CD4-positive, alpha-beta T cell (primary cell): ENCODE measurements at regions not wholly inside any gene's neighbourhood (a gene's known extent, or its start where the extent isn't known, plus 50 kb on each side); places are given as distances from the start of the nearest gene placed in this dataset.

Source experiments
- ATAC-seq: fragments of 200-7000 bp; cut with Tn5 transposase; one replicate; pipeline ENCODE4 v1.10.0; 2022; ENCODE audit warnings: mild to moderate bottlenecking; ENCODE audit not compliant: poor library complexity
- CTCF ChIA-PET: fragments of 350-600 bp; sonication (Branson Sonifier 250); formaldehyde crosslinking; loops from one replicate; lab custom pipeline; 2021; ENCODE audit warnings: antibody characterized with exemption, inconsistent platforms; lab: Charles Lee
- POLR2A ChIA-PET: fragments of 350-600 bp; sonication (Branson Sonifier 250); formaldehyde crosslinking; loops from one replicate; lab custom pipeline; 2021; ENCODE audit warnings: antibody characterized with exemption, inconsistent platforms; lab: Charles Lee
- DNase-seq, 14 experiments: peaks; one replicate each; pipeline ENCODE4 v3.0.0-alpha.2; 2013 to 2020; ENCODE audit warnings: mixed read lengths in 2 of 14
- H3K27ac ChIP-seq, 2 donors: one replicate each; pipeline versions ENCODE4 v1.5.1 to v1.7.0; 2013; ENCODE audit warnings: low read length in 2 of 2, low read depth in 1 of 2, mild to moderate bottlenecking in 1 of 2
- H3K27me3 ChIP-seq, 2 experiments: 1 replicate in 1 of 2; 2 replicates in 1 of 2; pipeline versions ENCODE4 v1.6.1 to v1.7.0; 2013; ENCODE audit warnings: low read length in 2 of 2, control low read depth in 1 of 2, mild to moderate bottlenecking in 1 of 2, moderate library complexity in 1 of 2; ENCODE audit not compliant: insufficient read depth in 2 of 2, control insufficient read depth in 1 of 2
- H3K36me3 ChIP-seq: one replicate; pipeline ENCODE4 v1.6.1; 2013; ENCODE audit warnings: low read length, control low read depth; ENCODE audit not compliant: insufficient read depth
- H3K4me1 ChIP-seq: one replicate; pipeline ENCODE4 v1.6.1; 2013; ENCODE audit warnings: low read length, control low read depth; ENCODE audit not compliant: insufficient read depth
- H3K4me3 ChIP-seq: one replicate; pipeline ENCODE4 v1.5.1; 2013; ENCODE audit warnings: mild to moderate bottlenecking, low read length, moderate library complexity
- H3K9me3 ChIP-seq, 2 experiments: 1 replicate in 1 of 2; 2 replicates in 1 of 2; pipeline versions ENCODE4 v1.6.1 to v1.7.0; 2013; ENCODE audit warnings: low read length in 2 of 2, mild to moderate bottlenecking in 2 of 2, control low read depth in 1 of 2, moderate library complexity in 1 of 2; ENCODE audit not compliant: control insufficient read depth in 1 of 2, insufficient read depth in 1 of 2
- H3K27ac Mint-ChIP-seq: one replicate; pipeline ENCODE4 v1.8.0; 2020; ENCODE audit warnings: mixed read lengths
- H3K27me3 Mint-ChIP-seq: one replicate; pipeline ENCODE4 v1.8.0; 2021; ENCODE audit warnings: mixed read lengths
- H3K36me3 Mint-ChIP-seq: one replicate; pipeline ENCODE4 v1.8.0; 2021; ENCODE audit warnings: low read depth, mixed read lengths
- H3K4me1 Mint-ChIP-seq: one replicate; pipeline ENCODE4 v1.8.0; 2021; ENCODE audit warnings: low read depth, mixed read lengths
- H3K4me3 Mint-ChIP-seq: one replicate; pipeline ENCODE4 v1.8.0; 2020; ENCODE audit warnings: mild to moderate bottlenecking, mixed read lengths
- H3K9me3 Mint-ChIP-seq: one replicate; pipeline ENCODE4 v1.8.0; 2020; ENCODE audit warnings: mixed read lengths
- CTCF ChIP-seq: fragments of 200-600 bp; IDR thresholded peaks from one replicate; pipeline ENCODE4 v1.8.0; 2022; ENCODE audit warnings: antibody characterized with exemption, mild to moderate bottlenecking
- intact Hi-C, 2 experiments: fragments of 100-400 bp; cut with DNase I in 1 of 2; cut with micrococcal nuclease in 1 of 2; formaldehyde crosslinking; loops; one replicate each; pipeline versions ENCODE4 v1.15.1 to v1.9.0; 2023 to 2025; cut with DNase I, micrococcal nuclease

- ChIA-PET POLR2A (no interaction called here), CTCF (no interaction called here)
- no peak overlapping the region for H3K4me3 Mint-ChIP-seq
- no peak overlapping the region for H3K27ac Mint-ChIP-seq
- Histone ChIP-seq H3K4me3 (no peak overlapping the region), H3K27me3 (no peaks in the 10 kb centered on the region), H3K36me3 (no peaks in the 10 kb centered on the region), H3K27ac (no peak overlapping the region), H3K9me3 (peaks cover 0 to 3% of the 10 kb centered on the region in 2 experiments), H3K4me1 (no peaks in the 10 kb centered on the region)
- no peaks in the 10 kb centered on the region for H3K36me3 Mint-ChIP-seq
- H3K27me3 Mint-ChIP-seq: no peaks in the 10 kb centered on the region
- ATAC-seq: no peak
- H3K4me1 Mint-ChIP-seq: no peaks in the 10 kb centered on the region
- TF ChIP-seq CTCF: no peak
- no peak for DNase-seq
- intact Hi-C loops: no loop called here
- peaks cover 5% of the 10 kb centered on the region for H3K9me3 Mint-ChIP-seq
These were observed 310.2 kb upstream of the ADAMTS5 start for GRCh38 chr21:27277110-27277509.

- no peaks in the 10 kb centered on the region for H3K27me3 ChIP-seq
- H3K9me3 ChIP-seq: peaks cover 0 to 3% of the 10 kb centered on the region in 2 experiments
- intact Hi-C loops: no loop called here
- TF ChIP-seq CTCF: no peak
- H3K4me1 ChIP-seq: no peaks in the 10 kb centered on the region
- Mint-ChIP-seq H3K27ac (no peak overlapping the region), H3K27me3 (no peaks in the 10 kb centered on the region), H3K36me3 (no peaks in the 10 kb centered on the region), H3K9me3 (peaks cover 3% of the 10 kb centered on the region), H3K4me3 (no peak overlapping the region), H3K4me1 (no peaks in the 10 kb centered on the region)
- H3K4me3 ChIP-seq: no peak overlapping the region
- ChIA-PET POLR2A (no interaction called here), CTCF (no interaction called here)
- no peaks in the 10 kb centered on the region for H3K36me3 ChIP-seq
- ATAC-seq: no peak
- H3K27ac ChIP-seq: no peak overlapping the region
- no peak for DNase-seq
These were observed 308.5 kb upstream of the ADAMTS5 start for GRCh38 chr21:27275294-27275927.

- no peak for ATAC-seq
- TF ChIP-seq CTCF: no peak
- CTCF ChIA-PET: no interaction called here
- DNase-seq: no peak
- no peaks in the 10 kb centered on the region for H3K9me3 Mint-ChIP-seq
- POLR2A ChIA-PET: no interaction called here
- H3K27ac Mint-ChIP-seq: no peak overlapping the region
- no peaks in the 10 kb centered on the region for H3K27me3 Mint-ChIP-seq
- intact Hi-C loops: no loop called here
- H3K4me3 Mint-ChIP-seq: no peak overlapping the region
- no peaks in the 10 kb centered on the region for H3K36me3 Mint-ChIP-seq
- Histone ChIP-seq H3K4me3 (no peak overlapping the region), H3K9me3 (no peaks in the 10 kb centered on the region), H3K27me3 (no peaks in the 10 kb centered on the region), H3K36me3 (no peaks in the 10 kb centered on the region), H3K27ac (no peak overlapping the region), H3K4me1 (no peaks in the 10 kb centered on the region)
- no peaks in the 10 kb centered on the region for H3K4me1 Mint-ChIP-seq
These were observed 302.8 kb upstream of the ADAMTS5 start for GRCh38 chr21:27269644-27270043.
